HepG2 (cell line): ENCODE measurements at regions not wholly inside any gene's neighbourhood (a gene's known extent, or its start where the extent isn't known, plus 50 kb on each side); places are given as distances from the start of the nearest gene placed in this dataset.

Experiments
- ATAC-seq: fragments of 200-7000 bp; cut with Tn5 transposase; 3 replicates; pipeline ENCODE4 v1.9.1; 2020; ENCODE audit warnings: mild to moderate bottlenecking, moderate library complexity
- BruUV-seq: library from RNA; stranded (reverse); fragments of 400-500 nt; replicated peaks from 2 replicates; lab custom pipeline; 2021; lab: Mats Ljungman, UMichigan
- CTCF ChIA-PET: fragments of 300-600 bp; formaldehyde crosslinking; extraction: SDS; loops from one replicate; lab custom pipeline; 2021; ENCODE audit warnings: low total read pairs, inconsistent platforms, low intra/inter-chr PET ratio; lab: Yijun Ruan, JAX
- POLR2A ChIA-PET: fragments of 350-600 bp; sonication (Branson Sonifier 250); formaldehyde crosslinking; loops from one replicate; lab custom pipeline; 2020; ENCODE audit warnings: antibody characterized with exemption, inconsistent platforms; lab: Yijun Ruan, JAX
- DNase-seq: peaks from one replicate; pipeline ENCODE4 v3.0.0-alpha.2; 2015; ENCODE audit warnings: low spot score
- FAIRE-seq: peaks from 3 replicates; lab custom pipeline; 2011; peaks lifted over from hg19 to GRCh38; lab: Jason Lieb, UNC
- H2AFZ ChIP-seq: one replicate; pipeline ENCODE4 v1.6.1; 2011; ENCODE audit warnings: low read length, inconsistent platforms
- H3K27ac ChIP-seq: fragments of 300-600 bp; 3 replicates; pipeline ENCODE4 v1.8.0; 2011; ENCODE audit warnings: mixed run types, mild to moderate bottlenecking, mixed read lengths, low read length, inconsistent platforms; ENCODE audit not compliant: insufficient read depth; ENCODE audit errors: extremely low read length
- H3K27me3 ChIP-seq, 2 experiments: fragments of 200-600 bp in 1 of 2; 2 replicates in 1 of 2; 3 replicates in 1 of 2; pipeline versions ENCODE4 v1.6.0 to v1.8.0; 2011; ENCODE audit warnings: low read length in 2 of 2, mild to moderate bottlenecking in 2 of 2, moderate library complexity in 2 of 2, inconsistent platforms in 1 of 2; ENCODE audit not compliant: insufficient read depth in 2 of 2, control insufficient read depth in 1 of 2
- H3K36me3 ChIP-seq, 2 experiments: fragments of 200-600 bp in 1 of 2; replicated peaks in 1 of 2; 2 replicates in 1 of 2; 3 replicates in 1 of 2; pipeline versions ENCODE4 v1.5.1 to v1.8.0; 2011; ENCODE audit warnings: low read length in 2 of 2, inconsistent platforms in 1 of 2; ENCODE audit not compliant: insufficient read depth in 2 of 2, control insufficient read depth in 1 of 2
- H3K4me1 ChIP-seq: 2 replicates; pipeline ENCODE4 v1.5.1; 2012; ENCODE audit warnings: low read length, inconsistent platforms; ENCODE audit not compliant: insufficient read depth
- H3K4me2 ChIP-seq: 2 replicates; pipeline ENCODE4 v1.6.0; 2011; ENCODE audit warnings: low read depth, low read length, inconsistent platforms
- H3K4me3 ChIP-seq, 3 experiments: fragments of 200-600 bp in 1 of 3; sonication (generic), shearing (Covaris generic) in 1 of 3; replicated peaks in 1 of 3; 2 replicates each; pipeline ENCODE4 v1.5.1; 2011 to 2016; ENCODE audit warnings: low read length in 3 of 3, inconsistent platforms in 2 of 3, low read depth in 2 of 3, mild to moderate bottlenecking in 2 of 3, control low read depth in 1 of 3, mixed read lengths in 1 of 3; ENCODE audit not compliant: insufficient read depth in 1 of 3
- H3K79me2 ChIP-seq: one replicate; pipeline ENCODE4 v1.6.1; 2011; ENCODE audit warnings: low read length, inconsistent platforms; ENCODE audit not compliant: insufficient read depth
- H3K9ac ChIP-seq: 2 replicates; pipeline ENCODE4 v1.6.0; 2011; ENCODE audit warnings: mild to moderate bottlenecking, low read depth, low read length, inconsistent platforms; ENCODE audit not compliant: insufficient read depth
- H3K9me3 ChIP-seq: 2 replicates; pipeline ENCODE4 v1.5.1; 2012; ENCODE audit warnings: mild to moderate bottlenecking, low read length
- H4K20me1 ChIP-seq: 2 replicates; pipeline ENCODE4 v1.6.0; 2011; ENCODE audit warnings: inconsistent platforms, mild to moderate bottlenecking, low read length, moderate library complexity; ENCODE audit not compliant: insufficient read depth
- AGO2 ChIP-seq: fragments of 200-400 bp; formaldehyde crosslinking; optimal IDR thresholded peaks from 2 replicates; pipeline ENCODE3; 2017; ENCODE audit warnings: mild to moderate bottlenecking, low read depth, low read length, moderate library complexity
- BCLAF1 ChIP-seq: fragments of 450-650 bp; IDR thresholded peaks from 2 replicates; pipeline ENCODE4 v1.6.1; 2017; ENCODE audit warnings: mild to moderate bottlenecking
- MAZ ChIP-seq, 2 experiments: sonication (generic) in 1 of 2; formaldehyde crosslinking in 1 of 2; IDR thresholded peaks; 2 replicates each; pipeline versions ENCODE4 v1.5.0 to v1.6.1; 2012 to 2020; ENCODE audit warnings: low read depth in 2 of 2, mild to moderate bottlenecking in 2 of 2, borderline replicate concordance in 1 of 2, improper control_type of control experiment in 1 of 2, low read length in 1 of 2, missing genetic modification reagents in 1 of 2, moderate library complexity in 1 of 2
- MZF1 ChIP-seq: sonication (generic); formaldehyde crosslinking; IDR thresholded peaks from 2 replicates; pipeline ENCODE4 v1.8.1; 2023; ENCODE audit warnings: mild to moderate bottlenecking, missing genetic modification reagents, borderline replicate concordance
- NFYB ChIP-seq: sonication (generic); formaldehyde crosslinking; IDR thresholded peaks from 2 replicates; pipeline ENCODE4 v1.4.0; 2020; ENCODE audit warnings: missing genetic modification reagents
- NR2F2 ChIP-seq: IDR thresholded peaks from 2 replicates; pipeline ENCODE4 v1.6.1; 2012; ENCODE audit warnings: low read depth, inconsistent platforms, borderline replicate concordance
- NRL ChIP-seq: sonication (generic); formaldehyde crosslinking; IDR thresholded peaks from 2 replicates; pipeline ENCODE4 v1.5.0; 2020; ENCODE audit warnings: missing genetic modification reagents, mild to moderate bottlenecking, moderate library complexity, borderline replicate concordance
- PATZ1 ChIP-seq: sonication (generic); formaldehyde crosslinking; IDR thresholded peaks from 2 replicates; pipeline ENCODE4 v1.4.0; 2020; ENCODE audit warnings: missing genetic modification reagents
- RCOR2 ChIP-seq: IDR thresholded peaks from 2 replicates; pipeline ENCODE4 v1.6.1; 2016; ENCODE audit warnings: missing biosample characterization, missing genetic modification reagents
- THAP11 ChIP-seq: IDR thresholded peaks from 2 replicates; pipeline ENCODE4 v1.6.1; 2016; ENCODE audit warnings: missing biosample characterization, missing genetic modification reagents
- ZNF282 ChIP-seq: fragments of 450-650 bp; IDR thresholded peaks from 2 replicates; pipeline ENCODE4 v1.6.1; 2018; ENCODE audit not compliant: partially characterized antibody
- ZNF879 ChIP-seq: sonication (generic); formaldehyde crosslinking; IDR thresholded peaks from 2 replicates; pipeline ENCODE4 v1.8.1; 2023; ENCODE audit warnings: missing genetic modification reagents
- ZSCAN29 ChIP-seq: sonication (generic); formaldehyde crosslinking; conservative IDR thresholded peaks from 2 replicates; pipeline ENCODE4 v1.4.0; 2020; ENCODE audit warnings: mild to moderate bottlenecking, missing genetic modification reagents
- WGBS: methylation state at CpG from one replicate; pipeline ENCODE4 v1.1.6; 2017; ENCODE audit warnings: low lambda C conversion rate; 5-methylcytosine and 5-hydroxymethylcytosine counted together
- in situ Hi-C: cut with HindIII; loops from 2 replicates; pipeline ENCODE4 v1.10.0; 2017; ENCODE audit warnings: low pct_unique_long_range_greater_than_20kb; ENCODE audit not compliant: extremely low pct_ligation_motif_present
- intact Hi-C: fragments of 100-400 bp; cut with micrococcal nuclease; formaldehyde crosslinking; loops from one replicate; pipeline ENCODE4 v1.10.0; 2022; ENCODE audit not compliant: unreplicated experiment

GRCh38 chr18:22343613-22344012, 74.1 kb downstream of the CTAGE1 start:
- in situ Hi-C loops (no loop called here), intact Hi-C loops (no loop called here)
- DNase-seq (no peak), ATAC-seq (no peak), FAIRE-seq (no peak)
- Histone ChIP-seq H3K9me3 (no peaks in the 10 kb centered on the region), H3K4me2 (no peak overlapping the region), H3K27me3 (peaks cover 0 to 22% of the 10 kb centered on the region in 2 experiments; a peak in 1 of 5 replicates), H3K4me3 (no peak overlapping the region), H2AFZ (no peak overlapping the region), H3K9ac (no peak overlapping the region), H3K79me2 (no peaks in the 10 kb centered on the region), H3K36me3 (no peaks in the 10 kb centered on the region), H4K20me1 (no peaks in the 10 kb centered on the region), H3K27ac (no peak overlapping the region), H3K4me1 (peaks cover 16% of the 10 kb centered on the region; the same call in 1 of the 2 replicates)
- WGBS, result 26% methylated on average over 5 of the region's 5 CpGs
- BruUV-seq, result no TSS peak
- ChIA-PET POLR2A (no interaction called here), CTCF (no interaction called here)
- no peak for TF ChIP-seq ZNF282
- no peak for TF ChIP-seq AGO2
- TF ChIP-seq BCLAF1, result no peak
- TF ChIP-seq ZNF879 (CRISPR knock-in tag), result no peak
- TF ChIP-seq NFYB, result no peak
- TF ChIP-seq MAZ (IDR thresholded peaks at IDR 0.05; ENCODE audit: borderline replicate concordance, low read depth, low read length), result no peak
- no peak for TF ChIP-seq MAZ (CRISPR knock-in tag; IDR thresholded peaks at IDR 0.05; ENCODE audit: low read depth)
- no peak for TF ChIP-seq THAP11 (CRISPR knock-in tag)
- TF ChIP-seq RCOR2, result no peak
- TF ChIP-seq NR2F2, result no peak
- no peak for TF ChIP-seq MZF1
- no peak for TF ChIP-seq NRL
- TF ChIP-seq PATZ1 (CRISPR knock-in tag), result no peak
- no peak for TF ChIP-seq ZSCAN29 (CRISPR knock-in tag)
